ENCODE measurements at regions not wholly inside any gene's neighbourhood (a gene's known extent, or its start where the extent isn't known, plus 50 kb on each side); places are given as distances from the start of the nearest gene placed in this dataset.

DNA sequence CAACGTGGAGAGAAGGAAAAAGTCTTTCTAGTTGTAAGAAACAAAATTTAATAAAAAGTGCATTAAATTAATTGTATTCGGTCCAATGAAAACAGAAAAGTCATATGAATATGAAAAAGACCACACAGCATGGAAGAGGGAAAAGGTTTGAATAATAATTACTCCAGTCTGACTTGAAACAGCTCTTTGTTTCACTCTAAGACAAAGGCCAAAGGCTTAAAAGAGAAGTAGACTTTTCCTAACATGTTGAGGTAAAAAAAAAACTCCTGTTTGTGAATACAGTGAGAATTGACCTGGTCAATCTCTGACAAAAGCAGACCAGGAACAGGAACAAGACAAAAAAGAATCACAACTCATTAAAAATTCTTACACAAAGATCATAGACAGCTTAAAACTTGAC, 429.8 kb downstream of the TOX3 start:
- TF ChIP-seq, protein P1, sequence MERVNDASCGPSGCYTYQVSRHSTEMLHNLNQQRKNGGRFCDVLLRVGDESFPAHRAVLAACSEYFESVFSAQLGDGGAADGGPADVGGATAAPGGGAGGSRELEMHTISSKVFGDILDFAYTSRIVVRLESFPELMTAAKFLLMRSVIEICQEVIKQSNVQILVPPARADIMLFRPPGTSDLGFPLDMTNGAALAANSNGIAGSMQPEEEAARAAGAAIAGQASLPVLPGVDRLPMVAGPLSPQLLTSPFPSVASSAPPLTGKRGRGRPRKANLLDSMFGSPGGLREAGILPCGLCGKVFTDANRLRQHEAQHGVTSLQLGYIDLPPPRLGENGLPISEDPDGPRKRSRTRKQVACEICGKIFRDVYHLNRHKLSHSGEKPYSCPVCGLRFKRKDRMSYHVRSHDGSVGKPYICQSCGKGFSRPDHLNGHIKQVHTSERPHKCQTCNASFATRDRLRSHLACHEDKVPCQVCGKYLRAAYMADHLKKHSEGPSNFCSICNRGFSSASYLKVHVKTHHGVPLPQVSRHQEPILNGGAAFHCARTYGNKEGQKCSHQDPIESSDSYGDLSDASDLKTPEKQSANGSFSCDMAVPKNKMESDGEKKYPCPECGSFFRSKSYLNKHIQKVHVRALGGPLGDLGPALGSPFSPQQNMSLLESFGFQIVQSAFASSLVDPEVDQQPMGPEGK (CRISPR knock-in tag; IDR thresholded peaks at IDR 0.05; ENCODE audit: borderline replicate concordance) = no peak
- TF ChIP-seq CSRNP3 (CRISPR knock-in tag; IDR thresholded peaks at IDR 0.05) = no peak
- TF ChIP-seq GLIS3 (CRISPR knock-in tag; IDR thresholded peaks at IDR 0.05) = no peak
- TF ChIP-seq ZFP30 (CRISPR knock-in tag; IDR thresholded peaks at IDR 0.05) = no peak
- TF ChIP-seq SNAI2 (CRISPR knock-in tag; IDR thresholded peaks at IDR 0.05) = no peak
- TF ChIP-seq, protein P2, sequence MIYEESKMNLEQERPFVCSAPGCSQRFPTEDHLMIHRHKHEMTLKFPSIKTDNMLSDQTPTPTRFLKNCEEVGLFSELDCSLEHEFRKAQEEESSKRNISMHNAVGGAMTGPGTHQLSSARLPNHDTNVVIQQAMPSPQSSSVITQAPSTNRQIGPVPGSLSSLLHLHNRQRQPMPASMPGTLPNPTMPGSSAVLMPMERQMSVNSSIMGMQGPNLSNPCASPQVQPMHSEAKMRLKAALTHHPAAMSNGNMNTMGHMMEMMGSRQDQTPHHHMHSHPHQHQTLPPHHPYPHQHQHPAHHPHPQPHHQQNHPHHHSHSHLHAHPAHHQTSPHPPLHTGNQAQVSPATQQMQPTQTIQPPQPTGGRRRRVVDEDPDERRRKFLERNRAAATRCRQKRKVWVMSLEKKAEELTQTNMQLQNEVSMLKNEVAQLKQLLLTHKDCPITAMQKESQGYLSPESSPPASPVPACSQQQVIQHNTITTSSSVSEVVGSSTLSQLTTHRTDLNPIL (CRISPR knock-in tag; IDR thresholded peaks at IDR 0.05; ENCODE audit: low read depth) = no peak
- TF ChIP-seq ZNF70 (CRISPR knock-in tag; IDR thresholded peaks at IDR 0.05) = no peak
- TF ChIP-seq TCF4 (CRISPR knock-in tag; IDR thresholded peaks at IDR 0.05; ENCODE audit: borderline replicate concordance) = no peak
